Nephron (organoid): ENCODE measurements at regions not wholly inside any gene's neighbourhood (a gene's known extent, or its start where the extent isn't known, plus 50 kb on each side); places are given as distances from the start of the nearest gene placed in this dataset.

ENCODE experiments used
- H3K27ac Mint-ChIP-seq, 3 experiments: 2 replicates each; pipeline ENCODE4 v1.8.0; 2020; ENCODE audit warnings: mixed read lengths in 3 of 3, mild to moderate bottlenecking in 2 of 3, moderate library complexity in 1 of 3
- H3K27me3 Mint-ChIP-seq: 2 replicates; pipeline ENCODE4 v1.8.0; 2021; ENCODE audit warnings: low read depth, mild to moderate bottlenecking, moderate library complexity, mixed read lengths
- H3K36me3 Mint-ChIP-seq: 2 replicates; pipeline ENCODE4 v1.8.0; 2020; ENCODE audit warnings: low read depth, mixed read lengths
- H3K4me1 Mint-ChIP-seq: 2 replicates; pipeline ENCODE4 v1.8.0; 2020; ENCODE audit warnings: mixed read lengths
- H3K4me3 Mint-ChIP-seq, 3 experiments: 2 replicates each; pipeline ENCODE4 v1.8.0; 2020; ENCODE audit warnings: mild to moderate bottlenecking in 3 of 3, mixed read lengths in 3 of 3, moderate library complexity in 2 of 3
- H3K9me3 Mint-ChIP-seq: 2 replicates; pipeline ENCODE4 v1.8.0; 2020; ENCODE audit warnings: mixed read lengths
- TF ChIP-seq, protein P1 (sequence below), 3 experiments: fragments of 200-600 bp; sonication (generic); IDR thresholded peaks; one replicate each; pipeline ENCODE4 v1.5.0; 2021; ENCODE audit warnings: antibody characterized with exemption in 3 of 3; ENCODE audit not compliant: unreplicated experiment in 3 of 3

DNA sequence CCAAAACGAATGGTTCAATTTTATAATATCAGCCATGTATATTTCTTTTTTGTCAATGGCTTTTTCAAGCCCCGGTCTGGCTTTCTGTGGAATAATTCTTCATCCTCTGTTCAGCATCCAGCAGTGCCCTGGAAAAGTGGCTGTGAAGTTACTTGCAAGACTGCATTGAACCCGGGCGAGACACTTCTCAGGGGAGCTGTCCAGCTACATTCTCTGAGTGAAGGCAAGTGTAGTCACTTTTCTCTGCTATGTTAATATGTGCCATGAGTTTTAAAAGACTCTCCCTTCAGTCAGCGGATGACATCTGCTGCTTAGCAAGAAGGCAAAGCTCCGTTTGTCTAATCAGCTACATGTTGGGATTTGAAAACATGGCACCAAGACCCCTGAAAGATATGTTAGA lies 81.3 kb upstream of the RGMA start:
- Mint-ChIP-seq H3K9me3 (peaks cover 9% of the 10 kb centered on the region), H3K4me3 (no peak overlapping the region), H3K27me3 (peaks cover 32% of the 10 kb centered on the region), H3K27ac (peak overlapping the region in 1 of 3 experiments; percentile 4), H3K4me1 (peaks cover 22% of the 10 kb centered on the region), H3K36me3 (peaks cover 4% of the 10 kb centered on the region)
- TF ChIP-seq, protein P1, sequence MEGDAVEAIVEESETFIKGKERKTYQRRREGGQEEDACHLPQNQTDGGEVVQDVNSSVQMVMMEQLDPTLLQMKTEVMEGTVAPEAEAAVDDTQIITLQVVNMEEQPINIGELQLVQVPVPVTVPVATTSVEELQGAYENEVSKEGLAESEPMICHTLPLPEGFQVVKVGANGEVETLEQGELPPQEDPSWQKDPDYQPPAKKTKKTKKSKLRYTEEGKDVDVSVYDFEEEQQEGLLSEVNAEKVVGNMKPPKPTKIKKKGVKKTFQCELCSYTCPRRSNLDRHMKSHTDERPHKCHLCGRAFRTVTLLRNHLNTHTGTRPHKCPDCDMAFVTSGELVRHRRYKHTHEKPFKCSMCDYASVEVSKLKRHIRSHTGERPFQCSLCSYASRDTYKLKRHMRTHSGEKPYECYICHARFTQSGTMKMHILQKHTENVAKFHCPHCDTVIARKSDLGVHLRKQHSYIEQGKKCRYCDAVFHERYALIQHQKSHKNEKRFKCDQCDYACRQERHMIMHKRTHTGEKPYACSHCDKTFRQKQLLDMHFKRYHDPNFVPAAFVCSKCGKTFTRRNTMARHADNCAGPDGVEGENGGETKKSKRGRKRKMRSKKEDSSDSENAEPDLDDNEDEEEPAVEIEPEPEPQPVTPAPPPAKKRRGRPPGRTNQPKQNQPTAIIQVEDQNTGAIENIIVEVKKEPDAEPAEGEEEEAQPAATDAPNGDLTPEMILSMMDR (IDR thresholded peaks at IDR 0.05; ENCODE audit: unreplicated experiment in 3 of 3): no peak

DNA sequence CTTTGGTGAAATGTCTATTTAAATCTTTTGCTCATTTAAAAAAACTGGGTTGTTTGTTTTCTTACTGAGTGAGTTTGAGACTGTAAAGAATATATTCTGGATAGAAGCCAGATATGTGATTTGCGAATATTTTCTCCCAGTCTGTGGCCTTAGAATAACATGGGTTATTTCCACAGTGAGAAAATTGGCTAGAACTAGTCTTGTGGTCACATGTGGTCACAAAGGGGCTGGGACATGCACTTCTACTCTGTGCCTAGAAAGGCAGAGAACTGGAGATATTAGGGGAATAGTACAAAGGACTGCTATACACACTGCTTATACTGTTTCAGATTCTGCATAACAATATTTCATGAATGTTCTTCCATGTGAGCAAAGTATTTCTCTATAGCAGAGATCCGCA lies 79.9 kb upstream of the RGMA start:
- Mint-ChIP-seq H3K36me3 (no peaks in the 10 kb centered on the region), H3K9me3 (peaks cover 6% of the 10 kb centered on the region), H3K4me3 (no peak overlapping the region), H3K27me3 (peaks cover 23% of the 10 kb centered on the region), H3K4me1 (peaks cover 22% of the 10 kb centered on the region), H3K27ac (no peak overlapping the region)
- TF ChIP-seq, protein P1 (IDR thresholded peaks at IDR 0.05; ENCODE audit: unreplicated experiment in 3 of 3): no peak

DNA sequence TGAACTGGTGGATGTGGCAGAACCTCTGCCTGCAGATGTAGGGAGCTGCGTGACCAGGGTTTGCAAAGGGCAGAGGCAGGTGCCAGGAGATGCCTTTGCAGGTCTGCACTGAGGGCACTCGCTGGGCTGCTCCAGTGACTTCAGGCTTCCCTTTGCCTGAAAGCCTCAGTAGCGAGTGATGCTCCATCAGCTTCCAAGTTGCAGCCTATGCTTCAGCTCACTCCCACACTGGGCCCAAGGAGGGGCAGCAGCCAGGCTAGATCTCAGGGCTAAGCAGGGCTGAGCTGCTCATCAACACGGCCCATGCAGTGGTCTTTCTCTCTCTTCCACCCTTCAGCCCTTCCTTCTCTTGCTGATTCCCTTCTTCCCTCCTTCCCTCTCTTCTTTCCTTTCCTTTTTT lies 78.3 kb upstream of the RGMA start:
- Mint-ChIP-seq H3K36me3 (no peaks in the 10 kb centered on the region), H3K4me1 (peaks cover 22% of the 10 kb centered on the region), H3K4me3 (no peak overlapping the region), H3K27me3 (peaks cover 26% of the 10 kb centered on the region), H3K27ac (no peak overlapping the region), H3K9me3 (peaks cover 6% of the 10 kb centered on the region)
- TF ChIP-seq, protein P1 (IDR thresholded peaks at IDR 0.05; ENCODE audit: unreplicated experiment in 3 of 3): no peak

DNA sequence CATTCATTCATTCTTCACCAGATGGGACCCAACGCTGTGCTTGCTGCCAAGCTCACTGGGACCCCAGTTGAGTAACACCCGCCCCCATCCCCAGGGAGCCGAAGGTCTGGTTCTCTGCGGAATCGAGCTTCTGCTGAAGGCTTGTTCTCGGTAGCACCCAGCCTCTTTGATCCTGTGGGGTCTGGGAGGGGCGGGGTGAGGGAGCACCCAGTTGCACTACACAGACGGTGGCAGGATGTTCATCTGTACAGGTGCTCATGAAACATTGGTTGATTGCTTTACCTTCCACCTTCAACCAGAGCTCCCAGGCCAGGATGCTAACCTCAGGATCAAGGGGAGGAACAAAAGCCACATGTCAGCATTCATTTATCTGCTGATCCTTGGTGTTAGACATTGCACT lies 77.7 kb upstream of the RGMA start:
- Mint-ChIP-seq H3K27ac (no peak overlapping the region), H3K27me3 (peaks cover 30% of the 10 kb centered on the region), H3K9me3 (peaks cover 6% of the 10 kb centered on the region), H3K4me1 (peaks cover 20% of the 10 kb centered on the region), H3K36me3 (no peaks in the 10 kb centered on the region), H3K4me3 (no peak overlapping the region)
- TF ChIP-seq, protein P1 (IDR thresholded peaks at IDR 0.05; ENCODE audit: unreplicated experiment in 3 of 3): no peak

DNA sequence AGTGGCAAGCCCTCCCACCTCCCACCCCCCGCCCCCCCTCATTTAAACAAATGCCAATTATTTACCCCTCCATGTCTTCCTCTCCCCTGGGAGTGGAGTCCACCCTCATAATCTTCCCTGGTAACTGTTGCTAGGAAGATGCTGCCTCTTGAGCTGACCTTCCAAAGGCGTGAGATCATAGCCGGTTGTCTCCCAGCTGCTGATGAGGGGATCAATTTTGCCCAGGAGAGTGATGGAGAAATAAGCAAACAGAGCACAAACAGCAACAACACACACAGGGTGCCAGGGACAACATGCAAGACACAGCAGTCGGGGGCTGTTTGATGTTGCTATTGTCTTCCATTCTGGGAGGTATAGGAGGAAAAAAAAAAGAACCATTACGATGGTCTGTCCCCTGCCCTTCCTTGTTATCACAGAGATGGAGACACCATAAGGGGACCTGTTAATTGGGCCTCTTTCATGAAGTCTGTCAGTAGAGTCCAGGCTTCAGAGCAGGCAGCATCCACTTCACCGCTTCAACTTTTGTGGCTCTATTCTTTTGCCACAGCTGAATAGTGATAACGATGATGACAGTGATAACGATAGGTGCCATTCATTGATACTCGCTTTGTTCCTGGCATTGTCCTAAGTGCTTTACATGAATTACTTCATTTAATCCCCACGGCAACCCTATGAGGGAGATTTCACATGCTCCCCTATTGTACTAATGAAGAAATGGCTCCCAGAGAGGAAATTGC lies 76.9 kb upstream of the RGMA start:
- Mint-ChIP-seq H3K4me1 (peaks cover 14% of the 10 kb centered on the region), H3K27ac (no peak overlapping the region), H3K27me3 (peaks cover 23% of the 10 kb centered on the region), H3K4me3 (no peak overlapping the region), H3K9me3 (peaks cover 6% of the 10 kb centered on the region), H3K36me3 (no peaks in the 10 kb centered on the region)
- TF ChIP-seq, protein P1 (IDR thresholded peaks at IDR 0.05; ENCODE audit: unreplicated experiment in 3 of 3): no peak

DNA sequence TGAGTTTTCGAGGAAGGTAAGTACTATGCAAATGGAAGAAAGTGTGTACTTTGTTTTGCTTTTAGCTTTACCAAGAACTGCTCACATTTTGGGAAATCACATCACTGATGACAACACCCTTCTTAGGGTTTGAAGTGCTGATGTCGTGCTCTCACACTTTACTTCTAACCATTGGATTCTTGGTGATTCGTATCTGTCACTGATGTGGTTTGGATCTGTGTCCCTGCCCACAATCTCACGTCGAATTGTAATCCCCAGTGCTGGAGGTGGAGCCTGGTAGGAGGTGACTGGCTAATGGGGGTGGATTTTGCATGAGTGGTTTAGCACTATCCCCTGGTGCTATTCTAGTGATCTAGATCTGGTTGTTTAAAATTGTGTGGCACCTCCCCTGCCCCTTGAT lies 75.4 kb upstream of the RGMA start:
- Mint-ChIP-seq H3K27me3 (peaks cover 21% of the 10 kb centered on the region), H3K36me3 (no peaks in the 10 kb centered on the region), H3K4me1 (peaks cover 14% of the 10 kb centered on the region), H3K4me3 (no peak overlapping the region), H3K9me3 (peaks cover 2% of the 10 kb centered on the region), H3K27ac (no peak overlapping the region)
- TF ChIP-seq, protein P1 (IDR thresholded peaks at IDR 0.05; ENCODE audit: unreplicated experiment in 3 of 3): no peak
